ENCODE measurements at regions not wholly inside any gene's neighbourhood (a gene's known extent, or its start where the extent isn't known, plus 50 kb on each side); places are given as distances from the start of the nearest gene placed in this dataset.
"Not testable (repeated sequence)": the region's sequence is repeated elsewhere in the genome, so short reads cannot be mapped to it uniquely, and the experiment has no call there.

DNA sequence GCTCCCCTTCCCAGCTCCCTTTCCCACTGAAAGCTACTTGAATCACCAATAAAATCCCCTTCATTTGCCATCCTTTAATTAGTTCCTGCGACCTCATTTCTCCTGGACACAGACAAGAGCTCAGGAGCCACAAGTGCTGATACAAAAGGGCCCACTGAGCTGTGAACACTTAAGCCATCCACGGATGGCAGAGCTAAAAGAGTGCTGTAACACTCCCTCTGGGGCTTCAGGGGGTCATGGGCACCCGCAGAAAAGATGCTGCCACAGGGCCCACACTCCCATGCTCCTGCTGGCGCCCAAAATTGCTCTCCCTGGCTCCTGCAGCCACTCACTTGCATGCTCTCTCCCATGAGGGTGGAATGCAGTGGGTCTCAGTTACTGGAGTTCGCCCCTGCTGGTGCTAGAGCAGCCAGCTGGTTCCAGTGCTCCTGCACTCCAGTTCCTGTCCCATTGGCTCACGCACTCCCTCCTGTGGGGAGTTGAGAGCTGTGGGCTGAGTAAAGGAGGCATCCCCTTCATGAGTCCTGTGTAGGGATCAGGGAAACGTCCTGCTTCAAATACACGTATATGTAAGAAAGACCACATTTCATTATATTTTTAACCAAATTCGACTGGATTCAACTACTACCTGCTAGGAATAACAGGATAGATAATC lies 1291.0 kb downstream of the ARAP2 start:
- in situ Hi-C loops (cut with HindIII; ENCODE audit: low sequenced_read_pairs): no loop called here
- no peak for DNase-seq (ENCODE audit: low spot score)

DNA sequence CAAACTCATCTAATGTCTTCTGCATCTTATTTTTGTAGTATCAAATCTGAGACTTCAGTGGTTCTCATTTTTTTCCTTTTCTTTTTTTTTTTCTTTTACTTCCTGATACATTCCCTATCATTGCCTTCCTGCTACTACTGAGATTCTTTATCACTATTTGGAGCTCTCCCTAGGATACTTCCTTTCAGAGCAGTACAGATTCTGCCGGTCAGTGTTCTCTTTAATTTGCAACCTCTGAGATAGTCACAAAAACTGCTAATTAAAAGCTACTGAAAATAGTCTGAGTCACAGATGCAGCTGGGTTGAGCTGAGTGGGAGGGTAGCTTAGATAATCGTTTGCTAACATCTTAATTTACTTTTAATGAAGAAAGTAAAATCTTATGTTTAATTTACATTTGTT lies 1279.7 kb downstream of the ARAP2 start:
- DNase-seq (ENCODE audit: low spot score): no peak
- in situ Hi-C loops (cut with HindIII; ENCODE audit: low sequenced_read_pairs): no loop called here

DNA sequence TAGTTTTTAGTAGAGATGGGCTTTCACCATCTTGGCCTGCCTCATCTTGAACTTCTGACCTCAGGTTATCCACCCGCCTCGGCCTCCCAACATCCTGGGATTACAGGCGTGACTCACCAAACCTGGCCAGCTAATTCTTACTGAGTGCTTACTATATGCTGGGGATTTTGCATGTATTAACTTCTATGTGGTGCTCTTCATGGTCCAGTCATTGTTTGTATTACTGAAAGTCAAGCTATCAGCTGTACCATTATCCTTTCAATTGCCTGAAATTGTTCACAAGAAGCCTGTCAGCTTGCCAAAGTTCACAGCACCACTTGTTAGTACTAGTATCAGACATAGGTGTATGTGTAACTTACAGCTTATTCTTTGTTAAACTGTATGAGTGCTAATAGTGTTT lies 1272.1 kb downstream of the ARAP2 start:
- DNase-seq (ENCODE audit: low spot score): no peak
- in situ Hi-C loops (cut with HindIII; ENCODE audit: low sequenced_read_pairs): no loop called here

DNA sequence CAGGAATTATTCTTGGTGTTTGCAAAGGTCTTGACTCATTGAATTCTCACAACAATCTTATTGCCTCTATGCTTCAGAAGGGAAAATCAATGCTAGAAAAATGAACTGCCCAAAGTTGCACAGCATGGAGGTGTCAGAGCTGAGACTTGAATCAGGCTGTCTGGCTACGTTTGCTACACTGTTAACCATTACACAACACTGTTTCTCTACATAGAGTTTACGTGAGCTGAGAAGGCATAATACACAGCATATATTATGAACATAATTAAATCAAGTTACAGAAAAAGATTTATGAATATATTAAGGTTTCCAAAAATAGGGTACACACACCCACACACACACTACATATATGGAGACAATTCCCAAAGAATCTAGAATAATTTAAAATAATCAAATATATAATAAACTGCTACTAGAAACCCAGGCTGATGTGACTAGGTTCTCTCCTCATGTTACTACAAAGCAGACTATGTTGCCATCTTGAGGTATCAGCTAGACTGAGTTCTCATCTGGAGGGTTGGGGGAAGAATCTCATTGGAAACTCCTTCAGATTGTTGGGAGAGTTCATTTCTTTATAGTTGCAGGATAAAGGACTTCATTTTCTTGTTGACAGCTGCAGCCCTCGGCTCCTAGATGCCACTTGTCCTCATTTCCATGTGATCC lies 1270.5 kb downstream of the ARAP2 start:
- no peak for DNase-seq (ENCODE audit: low spot score)
- in situ Hi-C loops (cut with HindIII; ENCODE audit: low sequenced_read_pairs): no loop called here

DNA sequence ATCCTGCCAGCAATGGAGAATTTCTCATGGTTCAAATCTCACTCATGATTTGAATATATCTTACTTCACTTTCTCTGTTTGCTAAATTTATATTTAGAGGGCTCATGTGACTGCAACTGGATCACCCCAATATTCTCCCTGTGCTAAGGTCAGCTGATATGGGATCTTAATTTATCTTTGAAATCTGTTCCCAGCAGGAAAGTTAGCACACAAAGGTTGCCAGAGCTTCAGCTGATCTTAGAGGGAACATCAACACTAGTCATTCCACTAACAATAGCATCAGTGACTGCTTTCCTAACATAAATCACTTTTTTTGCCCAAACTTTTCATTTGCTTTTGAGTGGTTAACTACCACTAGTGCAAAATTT lies 1270.0 kb downstream of the ARAP2 start:
- in situ Hi-C loops (cut with HindIII; ENCODE audit: low sequenced_read_pairs): no loop called here
- DNase-seq (ENCODE audit: low spot score): no peak

DNA sequence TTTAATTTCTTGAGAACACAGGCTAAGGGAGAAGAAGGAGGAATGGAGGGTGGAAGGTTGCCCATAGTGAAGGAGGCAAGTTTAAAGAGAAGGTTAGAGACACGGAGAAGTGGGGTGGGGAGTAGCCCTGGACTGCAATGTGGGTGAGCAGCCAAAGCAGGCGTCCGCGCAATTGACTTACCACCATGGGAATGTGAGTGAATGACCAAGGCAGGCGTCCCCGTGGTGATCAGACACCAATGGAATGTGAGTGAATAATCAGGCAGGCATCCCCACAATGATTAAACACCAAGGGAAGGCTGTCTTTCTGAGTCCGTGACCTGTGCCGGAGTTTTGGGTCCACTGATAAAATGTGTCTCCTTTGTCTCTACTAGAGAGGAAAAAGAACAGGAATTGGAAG lies 1223.1 kb downstream of the ARAP2 start:
- in situ Hi-C loops (cut with HindIII; ENCODE audit: low sequenced_read_pairs); DNase-seq (ENCODE audit: low spot score): not testable (repeated sequence)

DNA sequence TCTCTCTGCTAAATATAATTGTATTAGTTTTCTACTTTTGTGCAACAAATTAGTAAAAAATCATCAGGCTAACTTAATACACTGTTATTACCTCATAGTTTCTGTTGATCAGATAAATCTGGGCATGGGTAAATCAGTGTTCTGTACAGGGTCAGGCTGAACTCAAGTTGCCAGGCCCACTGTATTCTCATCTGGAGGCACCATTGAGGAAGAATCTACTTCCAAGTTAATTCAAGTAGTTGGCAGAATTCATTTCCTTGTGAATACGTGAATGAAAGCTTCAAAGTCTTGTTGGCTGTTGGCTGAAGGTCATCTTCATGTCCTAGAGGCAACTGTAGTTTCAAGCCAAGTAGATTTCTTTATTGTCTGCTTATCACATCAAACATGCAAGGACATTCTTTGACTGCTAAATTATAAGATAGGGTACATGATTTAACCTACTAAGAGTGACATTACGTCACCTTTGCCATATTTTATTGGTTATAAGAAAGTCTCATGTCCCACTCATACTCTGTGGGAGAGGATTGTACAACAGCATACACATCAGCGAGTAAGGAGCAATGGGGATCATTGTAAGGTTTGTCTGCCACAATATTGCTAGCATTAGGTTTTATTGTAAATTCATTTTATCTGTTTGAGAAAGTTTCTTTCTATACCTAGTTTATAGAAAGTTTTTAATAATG lies 1219.0 kb downstream of the ARAP2 start:
- in situ Hi-C loops (cut with HindIII; ENCODE audit: low sequenced_read_pairs): no loop called here
- no peak for DNase-seq (ENCODE audit: low spot score)

DNA sequence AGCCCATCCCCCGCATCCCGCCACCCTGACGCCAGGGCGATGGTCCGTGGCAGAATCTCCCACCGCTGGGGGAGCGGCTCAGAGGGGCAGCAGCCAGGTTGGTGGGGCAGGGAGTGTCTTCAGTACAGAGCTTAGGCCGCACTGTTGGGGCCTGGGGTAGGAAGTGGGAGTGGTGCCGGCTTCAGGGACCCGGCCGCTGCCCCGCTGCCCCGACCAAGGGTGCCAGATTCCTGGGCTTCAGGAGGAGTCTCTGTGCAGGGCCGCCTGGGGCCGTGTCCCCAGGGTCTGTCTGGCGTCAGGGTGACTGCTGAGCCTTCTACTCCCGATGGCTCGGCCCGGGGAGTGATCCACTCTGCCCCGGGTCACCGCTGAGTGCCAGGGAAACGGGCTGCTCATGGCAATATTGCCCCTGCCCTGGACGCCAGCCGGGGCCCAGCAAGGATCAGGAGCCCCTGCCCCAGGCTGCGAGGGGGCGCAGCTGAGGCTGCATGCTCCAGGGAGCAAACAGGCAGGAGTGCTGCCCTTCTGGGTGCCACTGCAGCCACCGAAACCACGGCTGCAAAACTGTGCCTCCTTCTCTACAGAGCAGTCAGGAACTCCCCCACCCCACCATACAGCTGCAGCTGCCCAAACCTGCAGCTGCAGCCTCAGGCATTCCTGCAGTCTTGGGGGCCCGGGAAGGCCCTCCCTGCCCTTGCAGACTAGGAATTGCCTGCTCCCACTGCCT lies 1206.1 kb downstream of the ARAP2 start:
- in situ Hi-C loops (cut with HindIII; ENCODE audit: low sequenced_read_pairs): no loop called here
- no peak for DNase-seq (ENCODE audit: low spot score)

DNA sequence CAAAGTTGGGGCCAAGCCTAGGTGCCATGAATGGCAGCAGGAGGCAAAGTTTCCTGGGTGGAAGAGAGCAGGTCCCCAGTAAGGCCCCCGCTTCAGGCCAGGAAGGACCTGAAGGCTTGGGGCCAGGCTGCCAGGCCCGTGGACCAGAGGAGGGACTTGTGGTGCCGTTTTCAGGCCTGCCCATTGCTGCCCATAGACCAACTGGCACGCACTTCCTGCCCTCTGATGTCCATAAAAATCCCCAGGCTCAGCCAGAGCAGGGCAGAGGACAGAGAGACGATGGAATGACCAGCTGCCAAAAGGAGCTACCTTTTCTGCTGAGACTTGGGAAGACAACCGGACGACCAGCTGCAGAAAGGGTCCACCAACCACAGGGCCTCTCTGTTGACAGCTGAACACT lies 1205.5 kb downstream of the ARAP2 start:
- no peak for DNase-seq (ENCODE audit: low spot score)
- in situ Hi-C loops (cut with HindIII; ENCODE audit: low sequenced_read_pairs): no loop called here

DNA sequence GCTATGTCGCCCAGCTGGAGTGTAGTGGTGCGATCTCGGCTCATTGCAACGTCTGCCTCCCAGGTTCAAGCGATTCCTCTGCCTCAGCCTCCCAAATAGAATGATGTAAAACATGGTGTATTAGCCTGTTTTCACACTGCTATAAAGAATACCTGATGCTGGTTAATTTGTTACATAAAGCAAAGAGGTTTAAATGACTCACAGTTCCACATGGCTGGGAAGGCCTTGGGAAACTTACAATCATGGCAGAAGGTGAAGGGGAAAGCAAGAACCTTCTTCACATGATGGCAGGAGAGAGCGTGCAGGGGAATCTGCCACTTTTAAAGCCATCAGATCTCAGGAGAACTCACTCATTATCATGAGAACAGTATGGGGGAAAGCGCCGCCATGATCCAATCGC lies 1191.8 kb downstream of the ARAP2 start:
- in situ Hi-C loops (cut with HindIII; ENCODE audit: low sequenced_read_pairs): no loop called here
- no peak for DNase-seq (ENCODE audit: low spot score)

DNA sequence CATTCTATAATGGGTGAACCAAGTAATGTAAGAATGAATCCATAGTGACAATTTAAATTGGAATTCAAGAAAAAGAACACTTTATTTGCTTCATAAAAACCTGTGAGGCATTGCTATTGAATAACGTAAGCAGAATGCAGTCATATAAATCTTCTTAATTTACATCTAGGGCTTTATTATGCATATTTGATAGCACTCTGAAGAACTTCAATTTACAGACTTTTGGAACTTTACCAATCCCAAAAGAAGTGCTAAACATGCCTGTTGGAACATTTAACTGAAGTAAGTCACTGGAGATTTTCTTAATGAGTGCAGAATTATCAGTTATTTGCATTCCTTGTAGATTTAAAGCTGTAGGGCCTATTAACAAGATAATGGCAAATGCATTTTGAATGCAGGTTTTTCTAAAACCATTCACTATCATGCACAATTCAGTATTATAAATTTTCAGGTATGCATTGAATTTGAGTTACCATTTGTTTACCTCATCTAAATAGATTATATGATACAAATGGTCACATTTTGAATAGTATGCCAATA lies 1181.2 kb downstream of the ARAP2 start:
- in situ Hi-C loops (cut with HindIII; ENCODE audit: low sequenced_read_pairs): no loop called here
- no peak for DNase-seq (ENCODE audit: low spot score)

DNA sequence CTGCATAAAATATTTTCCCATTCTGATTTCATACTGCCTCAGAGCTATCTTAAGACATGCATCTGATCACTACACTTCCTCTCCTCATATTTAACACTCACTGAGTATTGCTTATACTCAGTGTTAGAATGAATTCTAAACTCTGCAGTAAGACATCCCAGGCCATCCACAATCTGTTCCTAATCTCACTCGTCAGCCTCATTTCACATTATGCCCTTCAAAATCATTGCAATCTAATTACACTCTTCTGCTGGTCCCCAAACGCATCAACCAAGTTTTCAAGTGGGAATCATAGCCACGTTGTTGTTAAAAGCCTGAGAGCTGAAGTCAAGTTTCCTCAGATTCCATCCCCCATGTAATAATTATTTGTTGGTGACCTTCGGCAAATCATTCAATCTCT lies 1177.9 kb downstream of the ARAP2 start:
- DNase-seq (ENCODE audit: low spot score): no peak
- in situ Hi-C loops (cut with HindIII; ENCODE audit: low sequenced_read_pairs): no loop called here

DNA sequence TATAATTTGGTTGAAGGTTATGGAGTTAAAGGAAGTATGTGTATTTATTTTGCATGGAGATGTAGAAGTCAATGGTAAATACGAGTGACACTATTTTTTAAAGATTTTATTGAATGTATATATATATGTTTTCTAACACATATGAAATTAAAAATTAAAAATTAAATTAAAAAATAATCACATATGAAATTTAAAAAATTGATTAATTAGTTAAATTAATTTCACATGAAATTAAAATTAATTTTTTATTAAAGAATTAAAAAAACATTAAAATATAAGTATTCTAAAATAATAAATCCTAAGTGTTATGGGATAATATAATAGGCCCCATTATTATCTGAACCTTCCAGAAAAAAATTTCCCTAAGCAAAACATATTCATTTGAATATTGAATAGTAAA lies 1163.5 kb downstream of the ARAP2 start:
- no peak for DNase-seq (ENCODE audit: low spot score)
- in situ Hi-C loops (cut with HindIII; ENCODE audit: low sequenced_read_pairs): no loop called here

DNA sequence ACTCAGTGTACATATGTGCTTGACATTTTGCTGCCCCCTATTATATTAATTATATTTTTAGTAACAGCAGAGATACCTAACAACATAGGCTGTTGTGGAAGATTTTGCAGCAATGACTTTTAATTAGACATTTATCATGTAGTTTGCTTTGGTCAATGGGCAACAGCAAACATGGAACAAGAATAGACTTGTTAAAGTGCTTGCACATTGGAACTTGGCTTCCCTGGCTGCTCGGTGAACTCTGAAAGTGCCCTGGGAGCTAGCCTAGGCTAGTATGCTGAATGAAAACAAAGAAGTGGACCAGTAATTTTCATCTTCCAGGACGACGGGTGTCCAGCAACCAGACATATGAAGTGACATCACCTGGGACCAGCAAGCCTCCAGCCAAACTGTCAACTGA lies 1157.1 kb downstream of the ARAP2 start:
- DNase-seq (ENCODE audit: low spot score): no peak
- in situ Hi-C loops (cut with HindIII; ENCODE audit: low sequenced_read_pairs): no loop called here

DNA sequence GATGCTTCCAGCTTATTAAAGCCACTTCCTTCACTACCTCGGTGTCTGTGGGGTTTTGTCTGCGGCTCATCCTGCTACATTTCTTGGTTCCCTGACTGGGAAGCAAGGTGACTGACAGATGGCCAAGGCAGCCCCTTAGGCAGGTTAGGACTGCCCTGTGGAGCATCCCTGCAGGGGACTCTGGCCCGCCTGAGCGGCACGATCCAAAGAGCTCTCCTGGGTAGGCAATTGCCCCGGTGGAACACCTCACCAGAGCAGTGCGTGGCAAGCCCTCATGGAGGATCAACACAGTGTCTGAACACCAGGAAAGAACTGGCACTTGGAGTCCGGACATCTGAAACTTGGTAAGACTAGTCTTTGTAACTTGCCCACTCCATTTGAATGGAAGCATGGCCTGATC lies 1143.4 kb downstream of the ARAP2 start:
- in situ Hi-C loops (cut with HindIII; ENCODE audit: low sequenced_read_pairs): no loop called here
- DNase-seq (ENCODE audit: low spot score): no peak

DNA sequence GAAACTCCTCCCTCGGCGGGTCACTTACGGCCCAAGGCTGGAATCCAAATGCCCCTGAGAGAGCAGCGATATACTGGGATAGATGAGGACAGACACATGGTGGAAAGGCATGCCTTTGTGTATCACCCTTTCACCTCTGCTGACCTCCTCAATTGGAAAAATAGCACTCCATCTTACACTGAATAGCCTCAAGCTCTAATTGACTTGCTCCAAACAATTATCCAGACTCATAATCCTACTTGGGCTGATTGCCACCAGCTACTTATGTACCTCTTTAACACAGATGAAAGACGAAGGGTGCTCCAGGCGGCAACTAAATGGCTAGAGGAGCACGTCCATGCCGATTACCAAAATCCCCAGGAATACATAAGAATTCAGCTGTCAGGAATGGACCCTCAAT lies 1142.2 kb downstream of the ARAP2 start:
- no peak for DNase-seq (ENCODE audit: low spot score)
- in situ Hi-C loops (cut with HindIII; ENCODE audit: low sequenced_read_pairs): no loop called here

DNA sequence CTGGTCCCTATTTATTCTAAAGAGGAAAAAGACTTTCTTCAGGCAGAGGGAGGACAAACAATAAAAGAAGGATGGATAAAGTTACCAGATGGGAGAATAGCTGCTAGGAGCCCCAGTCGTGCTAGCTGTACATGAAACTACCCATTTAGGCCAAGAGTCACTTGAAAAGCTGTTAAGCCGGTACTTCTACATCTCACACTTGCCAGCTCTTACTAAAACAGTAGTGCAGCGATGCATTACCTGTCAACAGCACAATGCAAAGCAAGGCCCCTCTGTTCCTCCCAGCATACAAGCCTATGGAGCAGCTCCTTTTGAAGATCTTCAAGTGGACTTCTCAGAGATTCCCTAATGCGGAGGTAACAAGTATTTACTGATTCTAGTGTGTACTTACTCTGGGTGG lies 1138.8 kb downstream of the ARAP2 start:
- in situ Hi-C loops (cut with HindIII; ENCODE audit: low sequenced_read_pairs): no loop called here
- no peak for DNase-seq (ENCODE audit: low spot score)

DNA sequence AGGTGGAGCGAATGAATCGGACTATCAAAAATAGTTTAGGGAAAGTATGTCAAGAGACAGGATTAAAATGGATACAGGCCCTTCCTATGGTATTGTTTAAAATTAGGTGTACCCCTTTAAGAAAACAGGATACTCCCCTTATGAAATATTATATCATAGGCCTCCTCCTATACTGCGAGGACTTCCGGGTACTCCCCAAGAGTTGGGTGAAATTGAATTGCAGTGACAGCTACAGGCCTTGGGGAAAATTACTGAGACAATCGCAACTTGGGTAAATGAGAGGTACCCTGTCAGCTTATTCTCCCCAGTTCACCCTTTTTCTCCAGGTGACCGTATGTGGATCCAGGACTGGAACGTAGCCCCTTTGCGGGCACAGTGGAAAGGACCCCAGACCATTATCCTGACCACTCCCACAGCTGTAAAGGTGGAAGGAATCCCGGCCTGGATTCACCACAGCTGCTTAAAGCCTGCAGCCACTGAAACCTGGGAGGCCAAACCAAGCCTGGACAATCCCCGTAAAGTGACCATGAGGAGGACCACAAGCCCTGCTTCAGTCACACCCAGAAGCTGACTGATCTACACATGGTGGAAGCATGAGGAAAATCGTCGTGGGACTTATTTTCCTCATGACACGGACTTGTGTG lies 1138.1 kb downstream of the ARAP2 start:
- DNase-seq (ENCODE audit: low spot score): no peak
- in situ Hi-C loops (cut with HindIII; ENCODE audit: low sequenced_read_pairs): no loop called here

DNA sequence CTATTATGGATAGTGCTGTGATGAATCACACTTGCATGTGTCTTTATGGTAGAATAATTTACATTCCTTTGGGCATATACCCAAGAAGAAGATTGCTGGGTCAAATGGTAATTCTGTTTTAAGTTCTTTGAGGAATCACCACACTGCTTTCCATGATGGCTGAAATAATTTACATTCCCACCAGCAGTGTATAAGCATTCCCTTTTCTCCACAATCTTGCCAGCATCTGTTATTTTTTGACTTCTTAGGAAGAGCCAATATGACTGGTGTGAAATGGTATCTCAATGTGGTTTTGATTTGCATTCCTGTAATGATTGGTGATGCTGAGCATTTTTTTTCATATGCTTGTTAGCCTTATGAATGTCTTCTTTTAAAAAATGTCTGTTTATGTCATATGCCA lies 1120.2 kb downstream of the ARAP2 start:
- no peak for DNase-seq (ENCODE audit: low spot score)

More for the DNA sequence above, 1120.2 kb downstream of the ARAP2 start:
- in situ Hi-C loops (cut with HindIII; ENCODE audit: low sequenced_read_pairs): no loop called here

All from G401 (cell line).